GM23338 (cell line): ENCODE measurements at regions not wholly inside any gene's neighbourhood (a gene's known extent, or its start where the extent isn't known, plus 50 kb on each side); places are given as distances from the start of the nearest gene placed in this dataset.

Source experiments
- CREB1 ChIP-seq: fragments of 250-450 bp; sonication (Bioruptor Pico); IDR thresholded peaks from 2 replicates; pipeline ENCODE4 v1.5.0; 2020; ENCODE audit warnings: low read depth, mild to moderate bottlenecking, moderate library complexity
- EZH2 ChIP-seq: fragments of 200-600 bp; sonication (generic); IDR thresholded peaks from one replicate; pipeline ENCODE4 v1.8.0; 2017; ENCODE audit warnings: antibody characterized with exemption, mild to moderate bottlenecking, low read depth; ENCODE audit not compliant: unreplicated experiment
- TF ChIP-seq, protein P1 (sequence below), 2 experiments: fragments of 200-600 bp in 1 of 2; sonication (generic) in 1 of 2; conservative IDR thresholded peaks; 2 replicates each; pipeline versions ENCODE4 v1.5.1 to v1.6.1; 2016 to 2017; ENCODE audit warnings: antibody characterized with exemption in 2 of 2, low read depth in 2 of 2, mild to moderate bottlenecking in 2 of 2, moderate library complexity in 1 of 2

GRCh38 chr13:33367926-33368325, 82.4 kb upstream of the STARD13 start:
- TF ChIP-seq, protein P1, sequence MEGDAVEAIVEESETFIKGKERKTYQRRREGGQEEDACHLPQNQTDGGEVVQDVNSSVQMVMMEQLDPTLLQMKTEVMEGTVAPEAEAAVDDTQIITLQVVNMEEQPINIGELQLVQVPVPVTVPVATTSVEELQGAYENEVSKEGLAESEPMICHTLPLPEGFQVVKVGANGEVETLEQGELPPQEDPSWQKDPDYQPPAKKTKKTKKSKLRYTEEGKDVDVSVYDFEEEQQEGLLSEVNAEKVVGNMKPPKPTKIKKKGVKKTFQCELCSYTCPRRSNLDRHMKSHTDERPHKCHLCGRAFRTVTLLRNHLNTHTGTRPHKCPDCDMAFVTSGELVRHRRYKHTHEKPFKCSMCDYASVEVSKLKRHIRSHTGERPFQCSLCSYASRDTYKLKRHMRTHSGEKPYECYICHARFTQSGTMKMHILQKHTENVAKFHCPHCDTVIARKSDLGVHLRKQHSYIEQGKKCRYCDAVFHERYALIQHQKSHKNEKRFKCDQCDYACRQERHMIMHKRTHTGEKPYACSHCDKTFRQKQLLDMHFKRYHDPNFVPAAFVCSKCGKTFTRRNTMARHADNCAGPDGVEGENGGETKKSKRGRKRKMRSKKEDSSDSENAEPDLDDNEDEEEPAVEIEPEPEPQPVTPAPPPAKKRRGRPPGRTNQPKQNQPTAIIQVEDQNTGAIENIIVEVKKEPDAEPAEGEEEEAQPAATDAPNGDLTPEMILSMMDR (conservative IDR thresholded peaks at IDR 0.05; ENCODE audit: low read depth in 2 of 2): no peak
- TF ChIP-seq EZH2: no peak
- no peak for TF ChIP-seq CREB1 (CRISPR knock-in tag)
